AG09319 (cell line): ENCODE measurements at regions not wholly inside any gene's neighbourhood (a gene's known extent, or its start where the extent isn't known, plus 50 kb on each side); places are given as distances from the start of the nearest gene placed in this dataset.
"Not testable (repeated sequence)": the region's sequence is repeated elsewhere in the genome, so short reads cannot be mapped to it uniquely, and the experiment has no call there.

Source experiments
- DNase-seq: peaks from one replicate; pipeline ENCODE4 v3.0.0-alpha.2; 2010; ENCODE audit warnings: low read depth; ENCODE audit errors: extremely low read depth
- CTCF ChIP-seq: IDR thresholded peaks from 2 replicates; pipeline ENCODE4 v1.5.1; 2011; ENCODE audit warnings: low read depth, mild to moderate bottlenecking, inconsistent platforms, low read length, moderate library complexity

- TF ChIP-seq CTCF = no peak
- DNase-seq = no peak
Measured at GRCh38 chr4:111154934-111155333, 532.1 kb upstream of the PITX2 start.

- TF ChIP-seq CTCF = peak; percentile 32
- DNase-seq = not testable (repeated sequence)
Measured at GRCh38 chr4:111164556-111164955, 541.7 kb upstream of the PITX2 start.

- TF ChIP-seq CTCF = no peak
- DNase-seq = no peak
Measured at GRCh38 chr4:111174331-111174730, 551.5 kb upstream of the PITX2 start.

- TF ChIP-seq CTCF = no peak
- DNase-seq = no peak
Measured at GRCh38 chr4:111178231-111178630, 555.4 kb upstream of the PITX2 start.

- DNase-seq = no peak
- TF ChIP-seq CTCF = no peak
Measured at GRCh38 chr4:111187108-111187507, 564.2 kb upstream of the PITX2 start.

GRCh38 chr4:111198446-111198845, 575.6 kb upstream of the PITX2 start:
- no peak for TF ChIP-seq CTCF
- DNase-seq = no peak

- DNase-seq = no peak
- TF ChIP-seq CTCF = no peak
Measured at GRCh38 chr4:111204797-111205196, 581.9 kb upstream of the PITX2 start.
